SK-N-SH (cell line): ENCODE measurements at regions not wholly inside any gene's neighbourhood (a gene's known extent, or its start where the extent isn't known, plus 50 kb on each side); places are given as distances from the start of the nearest gene placed in this dataset.

ENCODE experiments used
- RAD21 ChIP-seq: IDR thresholded peaks from 2 replicates; pipeline ENCODE4 v1.6.1; 2012; ENCODE audit warnings: mild to moderate bottlenecking, low read length
- TF ChIP-seq, protein P1 (sequence below): fragments of 200-600 bp; sonication (generic); IDR thresholded peaks from 2 replicates; pipeline ENCODE4 v1.6.1; 2017; ENCODE audit warnings: antibody characterized with exemption, mild to moderate bottlenecking, moderate library complexity

DNA sequence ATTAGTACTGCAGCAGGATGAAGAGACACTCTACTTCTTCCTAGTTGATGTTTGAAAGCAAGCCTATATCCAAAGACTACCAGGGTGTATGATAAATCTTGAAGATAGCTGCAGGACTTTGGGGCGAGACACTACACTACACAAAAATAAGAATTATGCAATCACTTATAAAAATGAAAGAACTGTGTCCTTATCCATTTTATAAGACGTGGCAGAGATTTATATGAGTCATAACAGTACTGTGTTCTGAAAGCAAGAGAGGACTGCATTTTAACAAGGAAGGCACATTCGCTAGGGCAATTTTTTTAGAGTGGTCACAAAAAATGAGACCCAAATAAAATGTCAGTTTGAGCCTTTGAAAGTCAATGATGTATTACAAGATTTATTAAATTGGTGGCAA lies 617.0 kb upstream of the LINC00305 start:
- TF ChIP-seq, protein P1, sequence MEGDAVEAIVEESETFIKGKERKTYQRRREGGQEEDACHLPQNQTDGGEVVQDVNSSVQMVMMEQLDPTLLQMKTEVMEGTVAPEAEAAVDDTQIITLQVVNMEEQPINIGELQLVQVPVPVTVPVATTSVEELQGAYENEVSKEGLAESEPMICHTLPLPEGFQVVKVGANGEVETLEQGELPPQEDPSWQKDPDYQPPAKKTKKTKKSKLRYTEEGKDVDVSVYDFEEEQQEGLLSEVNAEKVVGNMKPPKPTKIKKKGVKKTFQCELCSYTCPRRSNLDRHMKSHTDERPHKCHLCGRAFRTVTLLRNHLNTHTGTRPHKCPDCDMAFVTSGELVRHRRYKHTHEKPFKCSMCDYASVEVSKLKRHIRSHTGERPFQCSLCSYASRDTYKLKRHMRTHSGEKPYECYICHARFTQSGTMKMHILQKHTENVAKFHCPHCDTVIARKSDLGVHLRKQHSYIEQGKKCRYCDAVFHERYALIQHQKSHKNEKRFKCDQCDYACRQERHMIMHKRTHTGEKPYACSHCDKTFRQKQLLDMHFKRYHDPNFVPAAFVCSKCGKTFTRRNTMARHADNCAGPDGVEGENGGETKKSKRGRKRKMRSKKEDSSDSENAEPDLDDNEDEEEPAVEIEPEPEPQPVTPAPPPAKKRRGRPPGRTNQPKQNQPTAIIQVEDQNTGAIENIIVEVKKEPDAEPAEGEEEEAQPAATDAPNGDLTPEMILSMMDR: no peak
- TF ChIP-seq RAD21: no peak
